Brain microvascular endothelial cell (primary cell): ENCODE measurements at regions not wholly inside any gene's neighbourhood (a gene's known extent, or its start where the extent isn't known, plus 50 kb on each side); places are given as distances from the start of the nearest gene placed in this dataset.
"Not testable (repeated sequence)": the region's sequence is repeated elsewhere in the genome, so short reads cannot be mapped to it uniquely, and the experiment has no call there.

ENCODE experiments used
- DNase-seq: peaks from one replicate; pipeline ENCODE4 v3.0.0-alpha.2; 2020
- H3K27ac ChIP-seq: fragments of 250-450 bp; sonication (Bioruptor Pico); 2 replicates; pipeline ENCODE4 v1.5.1; 2020; ENCODE audit warnings: mild to moderate bottlenecking, moderate library complexity
- H3K27me3 ChIP-seq: fragments of 250-450 bp; sonication (Bioruptor Pico); replicated peaks from 2 replicates; pipeline ENCODE4 v1.5.1; 2020; ENCODE audit warnings: mild to moderate bottlenecking
- H3K36me3 ChIP-seq: fragments of 250-450 bp; sonication (Bioruptor Pico); replicated peaks from 2 replicates; pipeline ENCODE4 v1.5.1; 2020; ENCODE audit warnings: mild to moderate bottlenecking
- H3K4me3 ChIP-seq: 2 replicates; pipeline ENCODE4 v1.5.1; 2011; ENCODE audit warnings: low read depth, mild to moderate bottlenecking, control low read depth, low read length, moderate library complexity
- CTCF ChIP-seq: IDR thresholded peaks from 2 replicates; pipeline ENCODE4 v1.5.1; 2011; ENCODE audit warnings: low read depth, mild to moderate bottlenecking, moderate library complexity, low read length, control low read depth, inconsistent platforms; ENCODE audit errors: missing control alignments
- in situ Hi-C: cut with HindIII; loops from 2 replicates; pipeline ENCODE4 v1.10.0; 2017; ENCODE audit warnings: low sequenced_read_pairs, low pct_ligation_motif_present

- H3K27me3 ChIP-seq, result no peaks in the 10 kb centered on the region
- H3K27ac ChIP-seq, result no peak overlapping the region
- DNase-seq, result no peak
- H3K36me3 ChIP-seq, result no peaks in the 10 kb centered on the region
- in situ Hi-C loops, result no loop called here
- TF ChIP-seq CTCF, result no peak
- no peak overlapping the region for H3K4me3 ChIP-seq
Observed at GRCh38 chr5:98365126-98365525, 408.3 kb upstream of the RGMB start.

- H3K27ac ChIP-seq, result no peak overlapping the region
- TF ChIP-seq CTCF, result no peak
- no peak overlapping the region for H3K4me3 ChIP-seq
- H3K27me3 ChIP-seq, result no peaks in the 10 kb centered on the region
- in situ Hi-C loops, result no loop called here
- H3K36me3 ChIP-seq, result no peaks in the 10 kb centered on the region
- no peak for DNase-seq
Observed at GRCh38 chr5:98368141-98368540, 405.3 kb upstream of the RGMB start.

- Histone ChIP-seq H3K27me3 (no peaks in the 10 kb centered on the region), H3K36me3 (no peaks in the 10 kb centered on the region), H3K4me3 (no peak overlapping the region), H3K27ac (no peak overlapping the region)
- TF ChIP-seq CTCF, result no peak
- DNase-seq, result no peak
- in situ Hi-C loops, result no loop called here
Observed at GRCh38 chr5:98372351-98372750, 401.1 kb upstream of the RGMB start.

GRCh38 chr5:98391921-98392625, 381.4 kb upstream of the RGMB start:
- in situ Hi-C loops, result no loop called here
- no peak for TF ChIP-seq CTCF
- DNase-seq, result no peak
- no peak overlapping the region for H3K27ac ChIP-seq
- no peak overlapping the region for H3K4me3 ChIP-seq
- no peaks in the 10 kb centered on the region for H3K27me3 ChIP-seq
- no peaks in the 10 kb centered on the region for H3K36me3 ChIP-seq

GRCh38 chr5:98393205-98393604, 380.3 kb upstream of the RGMB start:
- H3K27ac ChIP-seq, H3K4me3 ChIP-seq, H3K36me3 ChIP-seq, DNase-seq, H3K27me3 ChIP-seq, in situ Hi-C loops: not testable (repeated sequence)

- Histone ChIP-seq H3K27me3 (no peaks in the 10 kb centered on the region), H3K36me3 (no peaks in the 10 kb centered on the region), H3K27ac (no peak overlapping the region), H3K4me3 (no peak overlapping the region)
- no peak for TF ChIP-seq CTCF
- peak; percentile 15 for DNase-seq
- in situ Hi-C loops, result no loop called here
Observed at GRCh38 chr5:98397081-98397480, 376.4 kb upstream of the RGMB start.
